ENCODE measurements at regions not wholly inside any gene's neighbourhood (a gene's known extent, or its start where the extent isn't known, plus 50 kb on each side); places are given as distances from the start of the nearest gene placed in this dataset.
"Not testable (repeated sequence)": the region's sequence is repeated elsewhere in the genome, so short reads cannot be mapped to it uniquely, and the experiment has no call there.

GRCh38 chr16:29145086-29145485 lies 160.2 kb downstream of the LAT start:
- ATAC-seq; H3K4me3 ChIP-seq (ENCODE audit: low read length); H3K36me3 ChIP-seq (ENCODE audit: control insufficient read depth in 2 of 3, insufficient read depth in 3 of 3, low read length in 3 of 3); H3K9me3 Mint-ChIP-seq; POLR2A ChIA-PET; H3K9me3 ChIP-seq (ENCODE audit: control insufficient read depth in 2 of 3, low read length in 3 of 3); CTCF ChIA-PET; DNase-seq; H3K27me3 Mint-ChIP-seq; H3K27me3 ChIP-seq (ENCODE audit: control insufficient read depth in 2 of 2, insufficient read depth in 2 of 2, low read length in 2 of 2); intact Hi-C loops (cut with micrococcal nuclease): not testable (repeated sequence)
- peaks cover 22 to 24% of the 10 kb centered on the region in 2 donors for H3K4me1 ChIP-seq (ENCODE audit: control insufficient read depth in 2 of 2, insufficient read depth in 2 of 2, low read length in 2 of 2)
- peaks cover 5 to 17% (median 11%) of the 10 kb centered on the region in 5 donors for H3K36me3 Mint-ChIP-seq
- peak overlapping the region; percentile 54 to 100 (median 94) for H3K27ac Mint-ChIP-seq
- peak overlapping the region in 1 of 10 donors; percentile 8 for H3K4me3 Mint-ChIP-seq
- peaks cover 23 to 46% (median 30%) of the 10 kb centered on the region in 7 donors for H3K4me1 Mint-ChIP-seq
- H3K27ac ChIP-seq (ENCODE audit: low read depth, low read length), result peak overlapping the region; percentile 14

- H3K9me3 ChIP-seq (ENCODE audit: control insufficient read depth in 2 of 3, low read length in 3 of 3); DNase-seq; H3K4me3 ChIP-seq (ENCODE audit: low read length); intact Hi-C loops (cut with micrococcal nuclease); H3K27me3 Mint-ChIP-seq; H3K4me3 Mint-ChIP-seq; H3K36me3 ChIP-seq (ENCODE audit: control insufficient read depth in 2 of 3, insufficient read depth in 3 of 3, low read length in 3 of 3); H3K27me3 ChIP-seq (ENCODE audit: control insufficient read depth in 2 of 2, insufficient read depth in 2 of 2, low read length in 2 of 2); H3K9me3 Mint-ChIP-seq; H3K27ac ChIP-seq (ENCODE audit: low read depth, low read length); POLR2A ChIA-PET; CTCF ChIA-PET; ATAC-seq: not testable (repeated sequence)
- Mint-ChIP-seq H3K27ac (peak overlapping the region in 5 of 9 donors; percentile 14 to 84 (median 76)), H3K36me3 (peaks cover 5 to 17% (median 11%) of the 10 kb centered on the region in 5 donors), H3K4me1 (peaks cover 19 to 42% (median 26%) of the 10 kb centered on the region in 7 donors)
- peaks cover 18 to 20% of the 10 kb centered on the region in 2 donors for H3K4me1 ChIP-seq (ENCODE audit: control insufficient read depth in 2 of 2, insufficient read depth in 2 of 2, low read length in 2 of 2)
Measured at GRCh38 chr16:29144669-29145062, 159.8 kb downstream of the LAT start.

GRCh38 chr16:29143739-29144668 lies 159.2 kb downstream of the LAT start:
- intact Hi-C loops (cut with micrococcal nuclease); H3K9me3 Mint-ChIP-seq; H3K4me3 ChIP-seq (ENCODE audit: low read length); H3K4me3 Mint-ChIP-seq; H3K27ac ChIP-seq (ENCODE audit: low read depth, low read length); ATAC-seq; H3K27me3 ChIP-seq (ENCODE audit: control insufficient read depth in 2 of 2, insufficient read depth in 2 of 2, low read length in 2 of 2); H3K9me3 ChIP-seq (ENCODE audit: control insufficient read depth in 2 of 3, low read length in 3 of 3); POLR2A ChIA-PET; DNase-seq; H3K36me3 ChIP-seq (ENCODE audit: control insufficient read depth in 2 of 3, insufficient read depth in 3 of 3, low read length in 3 of 3); CTCF ChIA-PET; H3K27me3 Mint-ChIP-seq: not testable (repeated sequence)
- Mint-ChIP-seq H3K27ac (peak overlapping the region in 7 of 9 donors; percentile 51 to 88 (median 76)), H3K4me1 (peaks cover 12 to 36% (median 19%) of the 10 kb centered on the region in 7 donors), H3K36me3 (peaks cover 5 to 17% (median 7%) of the 10 kb centered on the region in 5 donors)
- H3K4me1 ChIP-seq (ENCODE audit: control insufficient read depth in 2 of 2, insufficient read depth in 2 of 2, low read length in 2 of 2), result peaks cover 12 to 14% of the 10 kb centered on the region in 2 donors

GRCh38 chr16:29142506-29142905 lies 157.7 kb downstream of the LAT start:
- H3K36me3 ChIP-seq (ENCODE audit: control insufficient read depth in 2 of 3, insufficient read depth in 3 of 3, low read length in 3 of 3); H3K9me3 Mint-ChIP-seq; H3K27ac ChIP-seq (ENCODE audit: low read depth, low read length); H3K4me3 Mint-ChIP-seq; H3K9me3 ChIP-seq (ENCODE audit: control insufficient read depth in 2 of 3, low read length in 3 of 3); POLR2A ChIA-PET; DNase-seq; H3K4me3 ChIP-seq (ENCODE audit: low read length); CTCF ChIA-PET; intact Hi-C loops (cut with micrococcal nuclease); H3K27me3 ChIP-seq (ENCODE audit: control insufficient read depth in 2 of 2, insufficient read depth in 2 of 2, low read length in 2 of 2); H3K4me1 ChIP-seq (ENCODE audit: control insufficient read depth in 2 of 2, insufficient read depth in 2 of 2, low read length in 2 of 2); ATAC-seq; H3K27me3 Mint-ChIP-seq: not testable (repeated sequence)
- Mint-ChIP-seq H3K36me3 (peaks cover 5 to 17% (median 7%) of the 10 kb centered on the region in 5 donors), H3K27ac (peak overlapping the region in 8 of 9 donors; percentile 51 to 87 (median 76)), H3K4me1 (peaks cover 6 to 29% (median 20%) of the 10 kb centered on the region in 7 donors)

- no peak for ATAC-seq
- no peak for DNase-seq
- H3K36me3 ChIP-seq (ENCODE audit: control insufficient read depth in 2 of 3, insufficient read depth in 3 of 3, low read length in 3 of 3), result no peaks in the 10 kb centered on the region
- intact Hi-C loops (cut with micrococcal nuclease), result no loop called here
- H3K4me1 ChIP-seq (ENCODE audit: control insufficient read depth in 2 of 2, insufficient read depth in 2 of 2, low read length in 2 of 2), result peaks cover 0 to 5% of the 10 kb centered on the region in 2 donors
- no peak overlapping the region for H3K4me3 Mint-ChIP-seq
- H3K27ac ChIP-seq (ENCODE audit: low read depth, low read length), result no peak overlapping the region
- no peaks in the 10 kb centered on the region for H3K27me3 ChIP-seq (ENCODE audit: control insufficient read depth in 2 of 2, insufficient read depth in 2 of 2, low read length in 2 of 2)
- ChIA-PET CTCF (no interaction called here), POLR2A (no interaction called here)
- H3K27ac Mint-ChIP-seq, result peak overlapping the region in 7 of 9 donors; percentile 51 to 87 (median 74)
- no peaks in the 10 kb centered on the region for H3K9me3 ChIP-seq (ENCODE audit: control insufficient read depth in 2 of 3, low read length in 3 of 3)
- H3K4me3 ChIP-seq (ENCODE audit: low read length), result no peak overlapping the region
- no peaks in the 10 kb centered on the region for H3K9me3 Mint-ChIP-seq
- no peaks in the 10 kb centered on the region for H3K27me3 Mint-ChIP-seq
- H3K4me1 Mint-ChIP-seq, result peaks cover 6 to 26% (median 19%) of the 10 kb centered on the region in 7 donors
- peaks cover 5 to 17% (median 7%) of the 10 kb centered on the region in 5 donors for H3K36me3 Mint-ChIP-seq
Measured at GRCh38 chr16:29141586-29142324, 156.9 kb downstream of the LAT start.

- CTCF ChIA-PET; H3K4me1 ChIP-seq (ENCODE audit: control insufficient read depth in 2 of 2, insufficient read depth in 2 of 2, low read length in 2 of 2); H3K4me3 ChIP-seq (ENCODE audit: low read length); DNase-seq; H3K27me3 ChIP-seq (ENCODE audit: control insufficient read depth in 2 of 2, insufficient read depth in 2 of 2, low read length in 2 of 2); H3K9me3 ChIP-seq (ENCODE audit: control insufficient read depth in 2 of 3, low read length in 3 of 3); POLR2A ChIA-PET; H3K36me3 ChIP-seq (ENCODE audit: control insufficient read depth in 2 of 3, insufficient read depth in 3 of 3, low read length in 3 of 3); H3K9me3 Mint-ChIP-seq; H3K27ac ChIP-seq (ENCODE audit: low read depth, low read length); H3K4me3 Mint-ChIP-seq; H3K27me3 Mint-ChIP-seq; ATAC-seq; intact Hi-C loops (cut with micrococcal nuclease): not testable (repeated sequence)
- H3K27ac Mint-ChIP-seq, result peak overlapping the region in 2 of 9 donors; percentile 21 to 47
- H3K36me3 Mint-ChIP-seq, result peaks cover 5 to 17% (median 7%) of the 10 kb centered on the region in 5 donors
- peaks cover 6 to 26% (median 19%) of the 10 kb centered on the region in 7 donors for H3K4me1 Mint-ChIP-seq
Measured at GRCh38 chr16:29141121-29141520, 156.3 kb downstream of the LAT start.

Measured in naive thymus-derived CD4-positive, alpha-beta T cell (primary cell).